ENCODE measurements at regions not wholly inside any gene's neighbourhood (a gene's known extent, or its start where the extent isn't known, plus 50 kb on each side); places are given as distances from the start of the nearest gene placed in this dataset.
A peak's percentile ranks its signal among the peaks of the same experiment; 100 is the strongest.

DNA sequence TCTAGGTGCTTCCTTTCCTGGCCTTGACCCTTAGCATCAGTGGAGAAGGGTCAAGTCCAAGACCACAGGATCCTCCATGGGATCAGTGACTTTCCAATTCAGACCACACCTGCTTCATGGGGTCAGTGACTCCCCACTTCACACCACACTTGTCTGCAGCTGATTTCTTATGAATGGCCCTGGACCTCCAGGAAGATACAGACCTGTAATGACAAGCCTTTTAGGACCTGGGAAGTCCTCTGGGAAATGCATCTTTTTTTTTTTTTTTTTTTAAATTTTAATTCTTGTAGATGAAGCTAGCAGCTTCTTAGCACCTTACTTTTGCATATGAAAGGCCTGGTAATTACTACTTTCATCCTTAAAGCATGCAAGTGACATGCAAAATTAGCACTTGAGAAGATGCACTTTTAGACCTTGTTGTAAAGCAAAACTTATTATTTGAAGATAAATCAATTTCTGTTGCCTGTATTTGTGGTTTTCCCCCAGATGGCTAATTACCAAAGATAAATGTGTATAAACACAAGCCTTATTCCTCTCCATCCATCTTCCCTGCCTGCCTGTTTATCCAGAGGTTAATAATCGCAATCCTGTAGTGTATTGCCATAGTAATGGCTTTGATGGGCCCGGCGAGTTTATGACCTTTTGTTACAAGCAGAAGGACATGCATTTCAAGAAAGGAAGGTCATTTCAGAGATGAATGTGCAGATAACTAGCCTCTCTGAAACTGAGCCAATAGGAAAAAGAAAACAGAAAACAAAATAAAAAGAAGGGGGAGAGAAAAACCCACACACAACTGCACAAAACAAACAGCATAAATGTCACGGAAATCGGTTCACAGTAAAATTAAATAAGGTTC lies 1018.7 kb downstream of the TYW1 start:
- Histone ChIP-seq H3K14ac (ENCODE audit: insufficient read length) (no peak overlapping the region), H2AK5ac (ENCODE audit: low read depth, low read length) (no peak overlapping the region), H2BK5ac (ENCODE audit: low read depth, low read length) (no peak overlapping the region), H4K8ac (ENCODE audit: extremely low read depth, insufficient read depth, low read length) (no peak overlapping the region), H3K36me3 (ENCODE audit: control insufficient read depth in 2 of 4, insufficient read depth in 4 of 4, low read length in 3 of 4) (no peaks in the 10 kb centered on the region), H3K9ac (replicated peaks in 1 of 4; ENCODE audit: extremely low read depth in 1 of 4, low read depth in 3 of 4, low read length in 3 of 4) (no peak overlapping the region), H3K79me2 (ENCODE audit: control insufficient read depth in 1 of 2, insufficient read depth in 2 of 2, low read length in 2 of 2) (no peaks in the 10 kb centered on the region), H2BK15ac (ENCODE audit: low read length) (no peak overlapping the region), H3K79me1 (ENCODE audit: low read depth, low read length) (no peaks in the 10 kb centered on the region), H3K27me3 (replicated peaks in 1 of 4; ENCODE audit: control insufficient read depth in 3 of 4, extremely low read depth in 1 of 4, insufficient read depth in 3 of 4, low read length in 3 of 4) (peaks cover 0 to 6% (median 3%) of the 10 kb centered on the region in 4 experiments; a peak in 5 of 7 replicates), H3K56ac (replicated peaks; ENCODE audit: insufficient read length, low read depth, low read length) (no peak overlapping the region), H3K18ac (ENCODE audit: extremely low read depth, low read length) (no peak overlapping the region), H3K23ac (ENCODE audit: insufficient read length) (no peak overlapping the region), H3K4ac (replicated peaks; ENCODE audit: insufficient read length, low read depth, low read length) (no peak overlapping the region), H3K4me3 (ENCODE audit: extremely low read depth in 1 of 4, insufficient read depth in 2 of 4, low read depth in 3 of 4, low read length in 4 of 4) (no peak overlapping the region), H3K4me2 (ENCODE audit: insufficient read depth in 1 of 2, low read depth in 2 of 2, low read length in 2 of 2) (peak overlapping the region in 1 of 2 experiments; percentile 43; a peak in 2 of 4 replicates), H3K4me1 (replicated peaks in 1 of 4; ENCODE audit: control insufficient read depth in 3 of 4, insufficient read depth in 4 of 4, low read length in 3 of 4) (0 out of 7 replicates have a peak, but pooled peaks cover 0 to 3% (median 0%) of the 10 kb centered on the region in 4 experiments), H3K27ac (ENCODE audit: low read depth, low read length) (no peak overlapping the region), H2AFZ (ENCODE audit: low read length) (no peak overlapping the region), H3K23me2 (ENCODE audit: low read depth, low read length) (no peaks in the 10 kb centered on the region; the same call in 1 of the 2 replicates), H2BK20ac (ENCODE audit: low read length) (no peak overlapping the region), H4K20me1 (replicated peaks in 1 of 2; ENCODE audit: control insufficient read depth in 1 of 2, insufficient read depth in 2 of 2, low read length in 2 of 2) (no peaks in the 10 kb centered on the region), H2BK12ac (ENCODE audit: low read depth, low read length) (no peak overlapping the region), H4K5ac (ENCODE audit: insufficient read length, low read depth, low read length) (no peak overlapping the region), H2BK120ac (replicated peaks; ENCODE audit: low read depth, low read length) (no peak overlapping the region), H3K9me3 (ENCODE audit: insufficient read depth in 2 of 2, low read depth in 1 of 2, low read length in 1 of 2) (peaks cover 0 to 6% of the 10 kb centered on the region in 2 experiments; a peak in 1 of 4 replicates), H4K91ac (replicated peaks; ENCODE audit: insufficient read length, low read length) (no peak overlapping the region)
- ChIA-PET CTCF (ENCODE audit: partially characterized antibody) (interaction anchor here (1.4 kb wide), 1 partner anchor 47 kb away, joined by 4 read pairs; no protein-coding TSS in a partner anchor), POLR2A (ENCODE audit: partially characterized antibody) (no interaction called here)
- no peak for DNase-seq (ENCODE audit: low read depth in 1 of 2, low spot score in 2 of 2)
- 70% methylated on average over 5 of the region's 5 CpGs; no CpG with 5 or more reads in 1 of the 2 experiments for WGBS, 2 experiments (ENCODE audit: extremely low coverage in 1 of 2, insufficient coverage in 1 of 2, insufficient read length in 1 of 2, insufficient replicate concordance in 2 of 2, low coverage in 1 of 2, low lambda C conversion rate in 2 of 2, missing lambda C conversion rate in 1 of 2)
- FAIRE-seq: no peak
- TF ChIP-seq BACH1 (IDR thresholded peaks at IDR 0.05; ENCODE audit: low read length) (no peak), EGR1 (IDR thresholded peaks at IDR 0.05; ENCODE audit: borderline replicate concordance, low read depth, low read length) (no peak), KDM4A (IDR thresholded peaks at IDR 0.05; ENCODE audit: low read depth, low read length, severe bottlenecking) (no peak), SP4 (IDR thresholded peaks at IDR 0.05; ENCODE audit: low read length) (no peak), JUN (IDR thresholded peaks at IDR 0.05; ENCODE audit: low read depth, low read length) (no peak), RXRA (IDR thresholded peaks at IDR 0.05; ENCODE audit: insufficient read depth, low read depth, low read length) (no peak), TAF7 (optimal IDR thresholded peaks at IDR 0.05; ENCODE audit: borderline replicate concordance, low read depth, low read length) (no peak), EZH2 (IDR thresholded peaks at IDR 0.05; ENCODE audit: low read depth, low read length, severe bottlenecking) (no peak), SIN3A (conservative IDR thresholded peaks at IDR 0.05 in 1 of 2, IDR thresholded peaks at IDR 0.05 in 1 of 2; ENCODE audit: low read depth in 1 of 2, low read length in 2 of 2) (no peak), POLR2A (IDR thresholded peaks at IDR 0.05; ENCODE audit: control extremely low read depth in 1 of 2, low read depth in 2 of 2, low read length in 2 of 2) (no peak), SP1 (IDR thresholded peaks at IDR 0.05; ENCODE audit: low read depth, low read length) (no peak), KDM1A (IDR thresholded peaks at IDR 0.05; ENCODE audit: borderline replicate concordance, low read length) (no peak), BCL11A (IDR thresholded peaks at IDR 0.05; ENCODE audit: low read depth in 2 of 2, low read length in 2 of 2) (no peak)

Measured in H1 (cell line).